ENCODE measurements at regions not wholly inside any gene's neighbourhood (a gene's known extent, or its start where the extent isn't known, plus 50 kb on each side); places are given as distances from the start of the nearest gene placed in this dataset.

GRCh38 chr13:74003374-74003773 lies 130.8 kb downstream of the KLF12 start:
- Histone ChIP-seq H3K27ac (no peak overlapping the region), H3K36me3 (replicated peaks in 1 of 2) (no peaks in the 10 kb centered on the region), H3K4me3 (no peak overlapping the region), H3K27me3 (no peaks in the 10 kb centered on the region), H3K4me1 (replicated peaks in 1 of 2) (no peaks in the 10 kb centered on the region), H3K9me3 (replicated peaks in 1 of 3) (no peaks in the 10 kb centered on the region)
- intact Hi-C loops (cut with DNase I), result no loop called here
- TF ChIP-seq POLR2A (IDR thresholded peaks at IDR 0.05) (no peak), CTCF (IDR thresholded peaks at IDR 0.05) (no peak)
- DNase-seq, result no peak
- WGBS, 4 donors, result 27 to 70% (median 45%) methylated on average over 1 of the region's 1 CpG

- H3K9me3 ChIP-seq (replicated peaks in 1 of 3), result no peaks in the 10 kb centered on the region
- no peak overlapping the region for H3K4me3 ChIP-seq
- H3K27me3 ChIP-seq, result no peaks in the 10 kb centered on the region
- H3K36me3 ChIP-seq (replicated peaks in 1 of 2), result no peaks in the 10 kb centered on the region
- TF ChIP-seq POLR2A (IDR thresholded peaks at IDR 0.05) (no peak), CTCF (IDR thresholded peaks at IDR 0.05) (no peak)
- DNase-seq, result no peak
- intact Hi-C loops (cut with DNase I), result no loop called here
- no peak overlapping the region for H3K27ac ChIP-seq
- WGBS, 4 donors, result 85 to 94% (median 91%) methylated on average over 1 of the region's 1 CpG
- H3K4me1 ChIP-seq (replicated peaks in 1 of 2), result no peaks in the 10 kb centered on the region
Measured at GRCh38 chr13:74000876-74001275, 133.3 kb downstream of the KLF12 start.

- no peak for DNase-seq
- H3K27ac ChIP-seq, result no peak overlapping the region
- no peak overlapping the region for H3K4me3 ChIP-seq
- H3K36me3 ChIP-seq (replicated peaks in 1 of 2), result no peaks in the 10 kb centered on the region
- H3K9me3 ChIP-seq (replicated peaks in 1 of 3), result no peaks in the 10 kb centered on the region
- intact Hi-C loops (cut with DNase I), result no loop called here
- 56 to 79% (median 72%) methylated on average over 2 of the region's 2 CpGs for WGBS, 4 donors
- H3K4me1 ChIP-seq (replicated peaks in 1 of 2), result no peaks in the 10 kb centered on the region
- TF ChIP-seq POLR2A (IDR thresholded peaks at IDR 0.05) (no peak), CTCF (IDR thresholded peaks at IDR 0.05) (no peak)
- H3K27me3 ChIP-seq, result no peaks in the 10 kb centered on the region
Measured at GRCh38 chr13:73998631-73999030, 135.6 kb downstream of the KLF12 start.

- no peak overlapping the region for H3K27ac ChIP-seq
- H3K36me3 ChIP-seq (replicated peaks in 1 of 2), result no peaks in the 10 kb centered on the region
- H3K4me3 ChIP-seq, result no peak overlapping the region
- H3K27me3 ChIP-seq, result no peaks in the 10 kb centered on the region
- no peak for DNase-seq
- TF ChIP-seq POLR2A (IDR thresholded peaks at IDR 0.05), result no peak
- TF ChIP-seq CTCF (IDR thresholded peaks at IDR 0.05), result no peak
- H3K9me3 ChIP-seq (replicated peaks in 1 of 3), result no peaks in the 10 kb centered on the region
- no peaks in the 10 kb centered on the region for H3K4me1 ChIP-seq (replicated peaks in 1 of 2)
- intact Hi-C loops (cut with DNase I), result no loop called here
Measured at GRCh38 chr13:73997964-73998363, 136.2 kb downstream of the KLF12 start.
